Thyroid gland (tissue), 4 donors: ENCODE measurements at regions not wholly inside any gene's neighbourhood (a gene's known extent, or its start where the extent isn't known, plus 50 kb on each side); places are given as distances from the start of the nearest gene placed in this dataset.

Experiments
- DNase-seq, 2 donors: peaks; one replicate each; pipeline ENCODE4 v3.0.0-alpha.2; 2019
- H3K27ac ChIP-seq, 3 donors: fragments of 200-600 bp; sonication (generic); 1 replicate in 2 of 3; 2 replicates in 1 of 3; pipeline ENCODE4 v1.5.1; 2016 to 2019; ENCODE audit warnings: mild to moderate bottlenecking in 1 of 3, moderate library complexity in 1 of 3
- H3K27me3 ChIP-seq: fragments of 200-600 bp; sonication (generic); one replicate; pipeline ENCODE4 v1.5.1; 2019
- H3K36me3 ChIP-seq, 2 donors: fragments of 200-600 bp; sonication (generic); one replicate each; pipeline ENCODE4 v1.5.1; 2016 to 2019
- H3K4me1 ChIP-seq, 2 donors: fragments of 200-600 bp; sonication (generic); one replicate each; pipeline ENCODE4 v1.5.1; 2017 to 2019
- H3K4me3 ChIP-seq, 3 donors: fragments of 200-600 bp; sonication (generic); replicated peaks in 1 of 3; 1 replicate in 2 of 3; 2 replicates in 1 of 3; pipeline ENCODE4 v1.5.1; 2016; ENCODE audit warnings: mild to moderate bottlenecking in 1 of 3
- H3K9me3 ChIP-seq: fragments of 200-600 bp; sonication (generic); one replicate; pipeline ENCODE4 v1.5.1; 2017
- CTCF ChIP-seq, 6 experiments: fragments of 200-600 bp in 3 of 6; fragments of 450-650 bp in 3 of 6; sonication (generic) in 3 of 6; IDR thresholded peaks; one replicate each; pipeline ENCODE4 v1.5.1; 2016 to 2019; ENCODE audit warnings: antibody characterized with exemption in 6 of 6, mild to moderate bottlenecking in 2 of 6, inconsistent platforms in 1 of 6, moderate library complexity in 1 of 6
- POLR2A ChIP-seq, 2 donors: fragments of 450-650 bp; IDR thresholded peaks; one replicate each; pipeline ENCODE4 v1.6.1; 2017; ENCODE audit warnings: antibody characterized with exemption in 2 of 2, mild to moderate bottlenecking in 2 of 2, moderate library complexity in 1 of 2
- WGBS, 2 donors: methylation state at CpG; one replicate each; pipeline ENCODE4 v1.1.5; 2017; 5-methylcytosine and 5-hydroxymethylcytosine counted together
- intact Hi-C: fragments of 100-400 bp; cut with DNase I; formaldehyde crosslinking; loops from one replicate; pipeline ENCODE4 v1.15.1; 2023

- no peaks in the 10 kb centered on the region for H3K36me3 ChIP-seq
- DNase-seq: no peak
- H3K27ac ChIP-seq: no peak overlapping the region
- H3K27me3 ChIP-seq: no peaks in the 10 kb centered on the region
- intact Hi-C loops: no loop called here
- no peaks in the 10 kb centered on the region for H3K9me3 ChIP-seq
- H3K4me1 ChIP-seq: no peaks in the 10 kb centered on the region
- WGBS, 2 donors: 79 to 80% methylated on average over 7 of the region's 7 CpGs
- TF ChIP-seq CTCF (IDR thresholded peaks at IDR 0.05): no peak
- TF ChIP-seq POLR2A (IDR thresholded peaks at IDR 0.05): no peak
- H3K4me3 ChIP-seq: no peak overlapping the region
These were observed 154.6 kb upstream of the IPO5 start for GRCh38 chr13:97798836-97799235.

GRCh38 chr13:97802213-97802612 is 151.3 kb upstream of the IPO5 start:
- WGBS, 2 donors: 77 to 95% methylated on average over 3 of the region's 3 CpGs
- TF ChIP-seq CTCF (IDR thresholded peaks at IDR 0.05) (no peak), POLR2A (IDR thresholded peaks at IDR 0.05) (no peak)
- Histone ChIP-seq H3K9me3 (no peaks in the 10 kb centered on the region), H3K4me3 (no peak overlapping the region), H3K27ac (no peak overlapping the region), H3K4me1 (no peaks in the 10 kb centered on the region), H3K36me3 (no peaks in the 10 kb centered on the region), H3K27me3 (no peaks in the 10 kb centered on the region)
- intact Hi-C loops: no loop called here
- DNase-seq: no peak

GRCh38 chr13:97809576-97809975 is 143.9 kb upstream of the IPO5 start:
- WGBS, 2 donors: 66 to 67% methylated on average over 2 of the region's 2 CpGs
- no peak overlapping the region for H3K4me3 ChIP-seq
- intact Hi-C loops: no loop called here
- no peak for TF ChIP-seq POLR2A (IDR thresholded peaks at IDR 0.05)
- TF ChIP-seq CTCF (IDR thresholded peaks at IDR 0.05): no peak
- no peaks in the 10 kb centered on the region for H3K36me3 ChIP-seq
- no peaks in the 10 kb centered on the region for H3K9me3 ChIP-seq
- no peaks in the 10 kb centered on the region for H3K27me3 ChIP-seq
- no peak for DNase-seq
- no peaks in the 10 kb centered on the region for H3K4me1 ChIP-seq
- H3K27ac ChIP-seq: no peak overlapping the region

GRCh38 chr13:97810152-97810551 is 143.3 kb upstream of the IPO5 start:
- WGBS, 2 donors: 18 to 19% methylated on average over 3 of the region's 3 CpGs

GRCh38 chr13:97822377-97822776 is 131.1 kb upstream of the IPO5 start:
- no peak for DNase-seq
- Histone ChIP-seq H3K9me3 (no peaks in the 10 kb centered on the region), H3K4me1 (no peaks in the 10 kb centered on the region), H3K27ac (no peak overlapping the region), H3K4me3 (no peak overlapping the region), H3K27me3 (no peaks in the 10 kb centered on the region), H3K36me3 (no peaks in the 10 kb centered on the region)
- TF ChIP-seq CTCF (IDR thresholded peaks at IDR 0.05): no peak
- TF ChIP-seq POLR2A (IDR thresholded peaks at IDR 0.05): no peak
- intact Hi-C loops: no loop called here
- 94 to 96% methylated on average over 1 of the region's 1 CpG for WGBS, 2 donors

More at GRCh38 chr13:97810152-97810551, 143.3 kb upstream of the IPO5 start:
- TF ChIP-seq POLR2A (IDR thresholded peaks at IDR 0.05) (no peak), CTCF (IDR thresholded peaks at IDR 0.05) (peak in 3 of 6 experiments; percentile 37 to 48 (median 38))
- intact Hi-C loops: no loop called here
- Histone ChIP-seq H3K27me3 (no peaks in the 10 kb centered on the region), H3K36me3 (no peaks in the 10 kb centered on the region), H3K4me3 (no peak overlapping the region), H3K4me1 (no peaks in the 10 kb centered on the region), H3K9me3 (no peaks in the 10 kb centered on the region), H3K27ac (no peak overlapping the region)
- DNase-seq: no peak
